HG03558 (cell line): ENCODE measurements at regions not wholly inside any gene's neighbourhood (a gene's known extent, or its start where the extent isn't known, plus 50 kb on each side); places are given as distances from the start of the nearest gene placed in this dataset.
"Not testable (repeated sequence)": the region's sequence is repeated elsewhere in the genome, so short reads cannot be mapped to it uniquely, and the experiment has no call there.

Source experiments
- ATAC-seq: cut with Tn5 transposase; IDR thresholded peaks from one replicate; pipeline ENCODE4 v1.9.1; 2021; ENCODE audit warnings: moderate number of reproducible peaks; ENCODE audit not compliant: unreplicated experiment; ENCODE audit errors: extremely low read depth

- ATAC-seq = no peak
Observed at GRCh38 chr20:48492715-48493070, 335.1 kb downstream of the PREX1 start.

GRCh38 chr20:48492015-48492714, 335.6 kb downstream of the PREX1 start:
- no peak for ATAC-seq

GRCh38 chr20:48490961-48491831, 336.6 kb downstream of the PREX1 start:
- ATAC-seq = no peak

GRCh38 chr20:48490341-48490740, 337.5 kb downstream of the PREX1 start:
- not testable (repeated sequence) for ATAC-seq

- no peak for ATAC-seq
Observed at GRCh38 chr20:48489656-48490055, 338.1 kb downstream of the PREX1 start.

GRCh38 chr20:48489046-48489463, 338.7 kb downstream of the PREX1 start:
- no peak for ATAC-seq

- not testable (repeated sequence) for ATAC-seq
Observed at GRCh38 chr20:48488334-48489034, 339.3 kb downstream of the PREX1 start.

GRCh38 chr20:48486065-48486464, 341.7 kb downstream of the PREX1 start:
- ATAC-seq = no peak

GRCh38 chr20:48485153-48485552, 342.6 kb downstream of the PREX1 start:
- ATAC-seq = not testable (repeated sequence)

- ATAC-seq = no peak
Observed at GRCh38 chr20:48483334-48484066, 344.3 kb downstream of the PREX1 start.

- no peak for ATAC-seq
Observed at GRCh38 chr20:48482790-48483189, 345.0 kb downstream of the PREX1 start.

GRCh38 chr20:48480216-48480772, 347.5 kb downstream of the PREX1 start:
- no peak for ATAC-seq

- no peak for ATAC-seq
Observed at GRCh38 chr20:48478806-48479585, 348.8 kb downstream of the PREX1 start.

- no peak for ATAC-seq
Observed at GRCh38 chr20:48478370-48478769, 349.4 kb downstream of the PREX1 start.

GRCh38 chr20:48476854-48477253, 350.9 kb downstream of the PREX1 start:
- ATAC-seq = no peak

- ATAC-seq = no peak
Observed at GRCh38 chr20:48474022-48474421, 353.8 kb downstream of the PREX1 start.

GRCh38 chr20:48471759-48472408, 355.9 kb downstream of the PREX1 start:
- ATAC-seq = no peak

GRCh38 chr20:48471176-48471575, 356.6 kb downstream of the PREX1 start:
- ATAC-seq = no peak

GRCh38 chr20:48470141-48470540, 357.7 kb downstream of the PREX1 start:
- no peak for ATAC-seq
